H9 (cell line): ENCODE measurements at regions not wholly inside any gene's neighbourhood (a gene's known extent, or its start where the extent isn't known, plus 50 kb on each side); places are given as distances from the start of the nearest gene placed in this dataset.

Source experiments
- DNase-seq: peaks from one replicate; pipeline ENCODE4 v3.0.0-alpha.2; 2017
- H2AFZ ChIP-seq: one replicate; pipeline ENCODE4 v1.6.1; 2013; ENCODE audit warnings: mild to moderate bottlenecking, low read length, control low read depth, moderate library complexity
- H2AK5ac ChIP-seq: 2 replicates; pipeline ENCODE4 v1.6.1; 2013; ENCODE audit warnings: low read length, control low read depth, mixed read lengths; ENCODE audit not compliant: insufficient read length
- H2BK120ac ChIP-seq: one replicate; pipeline ENCODE4 v1.6.1; 2013; ENCODE audit warnings: low read depth, mild to moderate bottlenecking, low read length, control low read depth, inconsistent platforms; ENCODE audit not compliant: poor library complexity, severe bottlenecking
- H2BK12ac ChIP-seq: 2 replicates; pipeline ENCODE4 v1.6.1; 2013; ENCODE audit warnings: low read length, control low read depth, mixed read lengths, low read depth; ENCODE audit not compliant: insufficient read length
- H2BK15ac ChIP-seq: 2 replicates; pipeline ENCODE4 v1.6.1; 2013; ENCODE audit warnings: low read depth, low read length, control low read depth
- H2BK20ac ChIP-seq: one replicate; pipeline ENCODE4 v1.6.1; 2013; ENCODE audit warnings: low read depth, mild to moderate bottlenecking, low read length, control low read depth, inconsistent platforms; ENCODE audit not compliant: poor library complexity, severe bottlenecking
- H2BK5ac ChIP-seq: 2 replicates; pipeline ENCODE4 v1.6.1; 2013; ENCODE audit warnings: low read length, control low read depth, mixed read lengths; ENCODE audit not compliant: insufficient read length
- H3K14ac ChIP-seq: 2 replicates; pipeline ENCODE4 v1.6.1; 2013; ENCODE audit warnings: low read length, control low read depth; ENCODE audit not compliant: insufficient read depth
- H3K18ac ChIP-seq: 2 replicates; pipeline ENCODE4 v1.6.1; 2013; ENCODE audit warnings: low read depth, mild to moderate bottlenecking, mixed read lengths, low read length, control low read depth; ENCODE audit not compliant: insufficient read length
- H3K23ac ChIP-seq: 2 replicates; pipeline ENCODE4 v1.6.1; 2013; ENCODE audit warnings: low read length, control low read depth, mixed read lengths, low read depth; ENCODE audit not compliant: insufficient read length
- H3K23me2 ChIP-seq: 2 replicates; pipeline ENCODE4 v1.6.1; 2013; ENCODE audit warnings: low read depth, mild to moderate bottlenecking, mixed read lengths, low read length, control low read depth; ENCODE audit not compliant: insufficient read length, poor library complexity, severe bottlenecking
- H3K27ac ChIP-seq: 2 replicates; pipeline ENCODE4 v1.5.1; 2013; ENCODE audit warnings: low read length, control low read depth, mixed read lengths, low read depth; ENCODE audit not compliant: insufficient read length
- H3K27me3 ChIP-seq: 2 replicates; pipeline ENCODE4 v1.6.1; 2013; ENCODE audit warnings: low read length, control low read depth, inconsistent platforms; ENCODE audit not compliant: insufficient read depth
- H3K4ac ChIP-seq: 2 replicates; pipeline ENCODE4 v1.6.1; 2013; ENCODE audit warnings: low read depth, mild to moderate bottlenecking, control low read depth, inconsistent platforms, low read length, moderate library complexity
- H3K4me1 ChIP-seq: 2 replicates; pipeline ENCODE4 v1.6.1; 2013; ENCODE audit warnings: low read length, control low read depth, inconsistent platforms; ENCODE audit not compliant: insufficient read depth
- H3K4me2 ChIP-seq: 2 replicates; pipeline ENCODE4 v1.6.1; 2013; ENCODE audit warnings: low read length, control low read depth, mixed read lengths; ENCODE audit not compliant: insufficient read length, insufficient read depth
- H3K56ac ChIP-seq: 2 replicates; pipeline ENCODE4 v1.6.1; 2013; ENCODE audit warnings: low read depth, mild to moderate bottlenecking, mixed read lengths, low read length, control low read depth; ENCODE audit not compliant: insufficient read length
- H3K79me1 ChIP-seq: 2 replicates; pipeline ENCODE4 v1.6.1; 2013; ENCODE audit warnings: low read depth, mild to moderate bottlenecking, moderate library complexity, low read length, control low read depth, inconsistent platforms; ENCODE audit not compliant: insufficient read depth, poor library complexity, severe bottlenecking
- H3K79me2 ChIP-seq: 2 replicates; pipeline ENCODE4 v1.6.1; 2013; ENCODE audit warnings: low read length, control low read depth, inconsistent platforms; ENCODE audit not compliant: insufficient read depth
- H3K9ac ChIP-seq: 2 replicates; pipeline ENCODE4 v1.6.1; 2013; ENCODE audit warnings: low read length, control low read depth, mixed read lengths; ENCODE audit not compliant: insufficient read length; ENCODE audit errors: extremely low read depth
- H3K9me3 ChIP-seq: one replicate; pipeline ENCODE4 v1.6.1; 2013; ENCODE audit warnings: low read depth, low read length, inconsistent platforms; ENCODE audit not compliant: control insufficient read depth
- H3T11ph ChIP-seq: one replicate; pipeline ENCODE4 v1.6.1; 2013; ENCODE audit warnings: mild to moderate bottlenecking, low read length, control low read depth, inconsistent platforms
- H4K20me1 ChIP-seq: one replicate; pipeline ENCODE4 v1.6.1; 2013; ENCODE audit not compliant: control insufficient read depth, insufficient read length, insufficient read depth
- H4K5ac ChIP-seq: 2 replicates; pipeline ENCODE4 v1.6.1; 2013; ENCODE audit warnings: low read depth, mild to moderate bottlenecking, mixed read lengths, low read length, control low read depth; ENCODE audit not compliant: insufficient read length
- H4K8ac ChIP-seq: replicated peaks from 2 replicates; pipeline ENCODE4 v1.6.1; 2013; ENCODE audit warnings: low read length, control low read depth, mixed read lengths, low read depth; ENCODE audit not compliant: insufficient read length
- H4K91ac ChIP-seq: 2 replicates; pipeline ENCODE4 v1.6.1; 2013; ENCODE audit warnings: low read depth, mild to moderate bottlenecking, moderate library complexity, mixed read lengths, low read length, control low read depth; ENCODE audit not compliant: insufficient read length
- H3K27ac Mint-ChIP-seq, 3 experiments: 2 replicates in 2 of 3; 3 replicates in 1 of 3; pipeline ENCODE4 v1.8.0; 2020 to 2021; ENCODE audit warnings: mixed read lengths in 3 of 3, mild to moderate bottlenecking in 1 of 3, moderate library complexity in 1 of 3
- H3K27me3 Mint-ChIP-seq: 2 replicates; pipeline ENCODE4 v1.8.0; 2021; ENCODE audit warnings: low read depth, mild to moderate bottlenecking, moderate library complexity, mixed read lengths
- H3K36me3 Mint-ChIP-seq, 3 experiments: 2 replicates in 2 of 3; 3 replicates in 1 of 3; pipeline ENCODE4 v1.8.0; 2020 to 2021; ENCODE audit warnings: low read depth in 3 of 3, mixed read lengths in 3 of 3; ENCODE audit not compliant: insufficient read depth in 1 of 3
- H3K4me1 Mint-ChIP-seq, 2 experiments: 2 replicates each; pipeline ENCODE4 v1.8.0; 2020; ENCODE audit warnings: mixed read lengths in 2 of 2
- H3K4me3 Mint-ChIP-seq, 2 experiments: 2 replicates in 1 of 2; 3 replicates in 1 of 2; pipeline ENCODE4 v1.8.0; 2020 to 2021; ENCODE audit warnings: mild to moderate bottlenecking in 2 of 2, mixed read lengths in 2 of 2, moderate library complexity in 1 of 2
- H3K9me3 Mint-ChIP-seq, 2 experiments: 2 replicates in 1 of 2; 3 replicates in 1 of 2; pipeline ENCODE4 v1.8.0; 2020; ENCODE audit warnings: mild to moderate bottlenecking in 2 of 2, mixed read lengths in 2 of 2, moderate library complexity in 1 of 2
- WGBS: extraction: QIAGEN DNeasy Blood & Tissue Kit; methylation state at CpG from one replicate; pipeline ENCODE4 v1.1.7; 2013; ENCODE audit warnings: missing lambda C conversion rate, low lambda C conversion rate, mixed read lengths; ENCODE audit not compliant: insufficient read length; ENCODE audit errors: extremely low coverage; 5-methylcytosine and 5-hydroxymethylcytosine counted together
- TF ChIP-seq, protein P1 (sequence below): fragments of 200-600 bp; sonication (generic); conservative IDR thresholded peaks from 3 replicates; pipeline ENCODE4 v1.8.0; 2021; ENCODE audit warnings: antibody characterized with exemption, mild to moderate bottlenecking

- no peak overlapping the region for H3K27ac ChIP-seq
- no peak overlapping the region for H2AK5ac ChIP-seq
- Mint-ChIP-seq H3K4me1 (peaks cover 48% of the 10 kb centered on the region in 2 experiments), H3K27me3 (no peaks in the 10 kb centered on the region), H3K27ac (peak overlapping the region; percentile 62 to 97 (median 62); a peak in 4 of 7 replicates), H3K36me3 (no peaks in the 10 kb centered on the region), H3K4me3 (peak overlapping the region in 1 of 2 experiments; percentile 28; a peak in 1 of 5 replicates), H3K9me3 (no peaks in the 10 kb centered on the region)
- no CpG with 5 or more reads among the region's 10 CpGs for WGBS
- no peaks in the 10 kb centered on the region for H3K9me3 ChIP-seq
- no peak overlapping the region for H3K4ac ChIP-seq
- H2BK5ac ChIP-seq: no peak overlapping the region
- TF ChIP-seq, protein P1, sequence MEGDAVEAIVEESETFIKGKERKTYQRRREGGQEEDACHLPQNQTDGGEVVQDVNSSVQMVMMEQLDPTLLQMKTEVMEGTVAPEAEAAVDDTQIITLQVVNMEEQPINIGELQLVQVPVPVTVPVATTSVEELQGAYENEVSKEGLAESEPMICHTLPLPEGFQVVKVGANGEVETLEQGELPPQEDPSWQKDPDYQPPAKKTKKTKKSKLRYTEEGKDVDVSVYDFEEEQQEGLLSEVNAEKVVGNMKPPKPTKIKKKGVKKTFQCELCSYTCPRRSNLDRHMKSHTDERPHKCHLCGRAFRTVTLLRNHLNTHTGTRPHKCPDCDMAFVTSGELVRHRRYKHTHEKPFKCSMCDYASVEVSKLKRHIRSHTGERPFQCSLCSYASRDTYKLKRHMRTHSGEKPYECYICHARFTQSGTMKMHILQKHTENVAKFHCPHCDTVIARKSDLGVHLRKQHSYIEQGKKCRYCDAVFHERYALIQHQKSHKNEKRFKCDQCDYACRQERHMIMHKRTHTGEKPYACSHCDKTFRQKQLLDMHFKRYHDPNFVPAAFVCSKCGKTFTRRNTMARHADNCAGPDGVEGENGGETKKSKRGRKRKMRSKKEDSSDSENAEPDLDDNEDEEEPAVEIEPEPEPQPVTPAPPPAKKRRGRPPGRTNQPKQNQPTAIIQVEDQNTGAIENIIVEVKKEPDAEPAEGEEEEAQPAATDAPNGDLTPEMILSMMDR: peak; percentile 98
- H3K9ac ChIP-seq: no peak overlapping the region
- H4K20me1 ChIP-seq: no peaks in the 10 kb centered on the region
- no peak overlapping the region for H3T11ph ChIP-seq
- H4K8ac ChIP-seq: no peak overlapping the region
- no peak overlapping the region for H3K14ac ChIP-seq
- H3K56ac ChIP-seq: no peak overlapping the region
- no peak overlapping the region for H4K91ac ChIP-seq
- H2BK20ac ChIP-seq: no peak overlapping the region
- H2BK120ac ChIP-seq: no peak overlapping the region
- H4K5ac ChIP-seq: no peak overlapping the region
- no peaks in the 10 kb centered on the region for H3K79me1 ChIP-seq
- H3K27me3 ChIP-seq: no peaks in the 10 kb centered on the region
- peak; percentile 85 for DNase-seq
- no peaks in the 10 kb centered on the region for H3K23me2 ChIP-seq
- H3K18ac ChIP-seq: no peak overlapping the region
- no peaks in the 10 kb centered on the region for H3K79me2 ChIP-seq
- no peak overlapping the region for H2AFZ ChIP-seq
- H2BK12ac ChIP-seq: no peak overlapping the region
- H2BK15ac ChIP-seq: no peak overlapping the region
- no peak overlapping the region for H3K4me2 ChIP-seq
- no peak overlapping the region for H3K23ac ChIP-seq
- H3K4me1 ChIP-seq: peaks cover 4% of the 10 kb centered on the region; the same call in 1 of the 2 replicates
These were observed 386.2 kb upstream of the ADGRL2 start for GRCh38 chr1:81414488-81415015.
